Fibroblast of lung (primary cell): ENCODE measurements at regions not wholly inside any gene's neighbourhood (a gene's known extent, or its start where the extent isn't known, plus 50 kb on each side); places are given as distances from the start of the nearest gene placed in this dataset.
A peak's percentile ranks its signal among the peaks of the same experiment; 100 is the strongest.

ENCODE experiments used
- DNase-seq, 2 donors: peaks; one replicate each; pipeline versions ENCODE4 v3.0.0 to v3.0.0-alpha.2; 2010; ENCODE audit warnings: low read depth in 2 of 2
- H2AFZ ChIP-seq: 2 replicates; pipeline ENCODE4 v1.5.1; 2012; ENCODE audit warnings: low read length, control low read depth, inconsistent platforms
- H3K27ac ChIP-seq: 2 replicates; pipeline ENCODE4 v1.5.1; 2011; ENCODE audit warnings: low read length, control low read depth; ENCODE audit not compliant: insufficient read depth
- H3K27me3 ChIP-seq: 2 replicates; pipeline ENCODE4 v1.5.1; 2011; ENCODE audit warnings: mild to moderate bottlenecking, low read length; ENCODE audit not compliant: control insufficient read depth, insufficient read depth
- H3K36me3 ChIP-seq: 2 replicates; pipeline ENCODE4 v1.5.1; 2011; ENCODE audit warnings: low read length; ENCODE audit not compliant: control insufficient read depth, insufficient read depth
- H3K4me1 ChIP-seq: 2 replicates; pipeline ENCODE4 v1.5.1; 2011; ENCODE audit warnings: low read length; ENCODE audit not compliant: control insufficient read depth, insufficient read depth; ENCODE audit errors: extremely low read depth
- H3K4me2 ChIP-seq: 2 replicates; pipeline ENCODE4 v1.5.1; 2011; ENCODE audit warnings: low read length, control low read depth; ENCODE audit not compliant: insufficient read depth; ENCODE audit errors: extremely low read depth
- H3K4me3 ChIP-seq, 4 experiments: fragments of 200-600 bp in 1 of 4; sonication (generic) in 1 of 4; replicated peaks in 1 of 4; 2 replicates each; pipeline ENCODE4 v1.5.1; 2011 to 2016; ENCODE audit warnings: low read length in 4 of 4, low read depth in 3 of 4, mild to moderate bottlenecking in 3 of 4, control low read depth in 2 of 4, inconsistent platforms in 1 of 4, mixed read lengths in 1 of 4; ENCODE audit not compliant: insufficient read depth in 1 of 4; ENCODE audit errors: control extremely low read depth in 1 of 4
- H3K79me2 ChIP-seq: 2 replicates; pipeline ENCODE4 v1.5.1; 2012; ENCODE audit warnings: mild to moderate bottlenecking, low read length, inconsistent platforms; ENCODE audit not compliant: control insufficient read depth, insufficient read depth
- H3K9ac ChIP-seq: 2 replicates; pipeline ENCODE4 v1.5.1; 2011; ENCODE audit warnings: mild to moderate bottlenecking, low read length, control low read depth; ENCODE audit not compliant: insufficient read depth
- H3K9me3 ChIP-seq: 2 replicates; pipeline ENCODE4 v1.5.1; 2012; ENCODE audit warnings: low read depth, low read length; ENCODE audit not compliant: control insufficient read depth, insufficient read depth
- H4K20me1 ChIP-seq: 2 replicates; pipeline ENCODE4 v1.5.1; 2011; ENCODE audit warnings: low read length; ENCODE audit not compliant: control insufficient read depth, insufficient read depth; ENCODE audit errors: extremely low read depth
- CTCF ChIP-seq, 2 donors: IDR thresholded peaks in 1 of 2; conservative IDR thresholded peaks in 1 of 2; 1 replicate in 1 of 2; 2 replicates in 1 of 2; pipeline ENCODE4 v1.5.1; 2011 to 2012; ENCODE audit warnings: low read length in 2 of 2, control low read depth in 1 of 2, inconsistent platforms in 1 of 2, low read depth in 1 of 2, mild to moderate bottlenecking in 1 of 2
- EZH2 ChIP-seq: IDR thresholded peaks from 2 replicates; pipeline ENCODE4 v1.5.1; 2012; ENCODE audit warnings: low read length, control low read depth, mild to moderate bottlenecking; ENCODE audit errors: missing control alignments

GRCh38 chr7:137172105-137172590 lies 171.4 kb downstream of the PTN start:
- H3K4me2 ChIP-seq, result no peak overlapping the region
- no peaks in the 10 kb centered on the region for H3K36me3 ChIP-seq
- H3K4me3 ChIP-seq, result no peak overlapping the region
- H2AFZ ChIP-seq, result no peak overlapping the region
- no peaks in the 10 kb centered on the region for H3K4me1 ChIP-seq
- no peak for TF ChIP-seq CTCF (conservative IDR thresholded peaks at IDR 0.05 in 1 of 2, IDR thresholded peaks at IDR 0.05 in 1 of 2; ENCODE audit: low read depth in 1 of 2, low read length in 2 of 2)
- TF ChIP-seq EZH2, result no peak
- H3K27me3 ChIP-seq, result no peaks in the 10 kb centered on the region
- no peaks in the 10 kb centered on the region for H3K79me2 ChIP-seq
- no peaks in the 10 kb centered on the region for H3K9me3 ChIP-seq
- DNase-seq, result no peak
- H3K9ac ChIP-seq, result no peak overlapping the region
- no peak overlapping the region for H3K27ac ChIP-seq
- H4K20me1 ChIP-seq, result no peaks in the 10 kb centered on the region

- Histone ChIP-seq H3K79me2 (no peaks in the 10 kb centered on the region), H3K36me3 (no peaks in the 10 kb centered on the region), H2AFZ (no peak overlapping the region), H3K4me3 (no peak overlapping the region), H4K20me1 (no peaks in the 10 kb centered on the region), H3K4me1 (no peaks in the 10 kb centered on the region), H3K27me3 (no peaks in the 10 kb centered on the region), H3K4me2 (no peak overlapping the region), H3K27ac (no peak overlapping the region), H3K9ac (no peak overlapping the region), H3K9me3 (no peaks in the 10 kb centered on the region)
- peak; percentile 78 to 86 for DNase-seq
- TF ChIP-seq CTCF (conservative IDR thresholded peaks at IDR 0.05 in 1 of 2, IDR thresholded peaks at IDR 0.05 in 1 of 2; ENCODE audit: low read depth in 1 of 2, low read length in 2 of 2) (peak; percentile 93 to 94), EZH2 (no peak)
Observed at GRCh38 chr7:137169282-137169698, 174.2 kb downstream of the PTN start.

GRCh38 chr7:137167609-137168008 lies 175.9 kb downstream of the PTN start:
- H3K79me2 ChIP-seq, result no peaks in the 10 kb centered on the region
- H3K36me3 ChIP-seq, result no peaks in the 10 kb centered on the region
- H4K20me1 ChIP-seq, result no peaks in the 10 kb centered on the region
- H3K27ac ChIP-seq, result no peak overlapping the region
- H3K27me3 ChIP-seq, result no peaks in the 10 kb centered on the region
- no peak for DNase-seq
- no peaks in the 10 kb centered on the region for H3K4me1 ChIP-seq
- TF ChIP-seq EZH2 (no peak), CTCF (conservative IDR thresholded peaks at IDR 0.05 in 1 of 2, IDR thresholded peaks at IDR 0.05 in 1 of 2; ENCODE audit: low read depth in 1 of 2, low read length in 2 of 2) (no peak)
- no peak overlapping the region for H2AFZ ChIP-seq
- no peak overlapping the region for H3K4me3 ChIP-seq
- no peaks in the 10 kb centered on the region for H3K9me3 ChIP-seq
- no peak overlapping the region for H3K9ac ChIP-seq
- no peak overlapping the region for H3K4me2 ChIP-seq
